GM12878 (cell line): ENCODE measurements at regions not wholly inside any gene's neighbourhood (a gene's known extent, or its start where the extent isn't known, plus 50 kb on each side); places are given as distances from the start of the nearest gene placed in this dataset.

ENCODE experiments used
- ATAC-seq: fragments of 200-7000 bp; cut with Tn5 transposase; 3 replicates; pipeline ENCODE4 v1.9.1; 2020; ENCODE audit warnings: mild to moderate bottlenecking, moderate library complexity
- BruUV-seq: library from RNA; stranded (reverse); fragments of 400-500 nt; replicated peaks from 2 replicates; lab custom pipeline; 2021; lab: Mats Ljungman, UMichigan
- CTCF ChIA-PET: fragments of 300-600 bp; sonication (Branson Sonifier 250); formaldehyde crosslinking; extraction: SDS; loops from one replicate; lab custom pipeline; 2021; ENCODE audit warnings: inconsistent platforms; lab: Yijun Ruan, JAX
- POLR2A ChIA-PET: fragments of 350-600 bp; formaldehyde crosslinking; extraction: SDS; loops from one replicate; lab custom pipeline; 2021; ENCODE audit warnings: inconsistent platforms; lab: Charles Lee
- RAD21 ChIA-PET: fragments of 300-600 bp; sonication (Branson Sonifier 250); formaldehyde crosslinking; loops from one replicate; lab custom pipeline; 2023; ENCODE audit warnings: antibody characterized with exemption; ENCODE audit not compliant: unreplicated experiment; lab: Charles Lee
- SMC1A ChIA-PET: fragments of 300-600 bp; sonication (Branson Sonifier 250); formaldehyde crosslinking; loops from one replicate; lab custom pipeline; 2023; ENCODE audit not compliant: unreplicated experiment, uncharacterized antibody; lab: Charles Lee
- DNase-seq: peaks from one replicate; pipeline ENCODE4 v3.0.0-alpha.2; 2011; ENCODE audit warnings: low read depth, low spot score
- FAIRE-seq: peaks from 3 replicates; lab custom pipeline; 2011; peaks lifted over from hg19 to GRCh38; lab: Jason Lieb, UNC
- H2AFZ ChIP-seq: 2 replicates; pipeline ENCODE4 v1.6.0; 2011; ENCODE audit warnings: low read depth, low read length, control low read depth; ENCODE audit not compliant: control insufficient read depth
- H3K27ac ChIP-seq: 2 replicates; pipeline ENCODE4 v1.5.1; 2011; ENCODE audit warnings: control low read depth; ENCODE audit not compliant: control insufficient read depth, insufficient read depth
- H3K27me3 ChIP-seq, 2 experiments: replicated peaks in 1 of 2; 2 replicates each; pipeline versions ENCODE4 v1.6.0 to v1.6.1; 2011; ENCODE audit warnings: low read length in 1 of 2; ENCODE audit not compliant: control insufficient read depth in 2 of 2, insufficient read depth in 2 of 2
- H3K36me3 ChIP-seq, 2 experiments: 2 replicates each; pipeline ENCODE4 v1.5.1; 2011; ENCODE audit warnings: low read length in 1 of 2; ENCODE audit not compliant: control insufficient read depth in 2 of 2, insufficient read depth in 2 of 2
- H3K4me1 ChIP-seq: 2 replicates; pipeline ENCODE4 v1.6.1; 2011; ENCODE audit warnings: mild to moderate bottlenecking, low read length, moderate library complexity, mixed read lengths; ENCODE audit not compliant: control insufficient read depth, insufficient read depth
- H3K4me2 ChIP-seq: 2 replicates; pipeline ENCODE4 v1.6.0; 2011; ENCODE audit warnings: control low read depth; ENCODE audit not compliant: control insufficient read depth, insufficient read depth
- H3K4me3 ChIP-seq: fragments of 200-600 bp; sonication (generic); 2 replicates; pipeline ENCODE4 v1.5.1; 2016
- H3K79me2 ChIP-seq: 2 replicates; pipeline ENCODE4 v1.6.0; 2011; ENCODE audit warnings: low read length; ENCODE audit not compliant: control insufficient read depth, insufficient read depth
- H3K9ac ChIP-seq: 2 replicates; pipeline ENCODE4 v1.8.0; 2011; ENCODE audit warnings: low read length, control low read depth, mixed read lengths; ENCODE audit not compliant: control insufficient read depth, insufficient read depth
- H3K9me3 ChIP-seq: replicated peaks from 3 replicates; pipeline ENCODE4 v1.5.1; 2011; ENCODE audit warnings: mild to moderate bottlenecking, low read length; ENCODE audit not compliant: control insufficient read depth, insufficient read depth
- H4K20me1 ChIP-seq: 2 replicates; pipeline ENCODE4 v1.6.0; 2011; ENCODE audit not compliant: control insufficient read depth, insufficient read depth
- ASH2L ChIP-seq: fragments of 300-600, 200-600 bp; sonication (generic); IDR thresholded peaks from 2 replicates; pipeline ENCODE4 v1.6.1; 2017; ENCODE audit warnings: low read depth, mild to moderate bottlenecking, borderline replicate concordance
- ATF3 ChIP-seq: IDR thresholded peaks from 2 replicates; pipeline ENCODE4 v1.6.1; 2011; ENCODE audit warnings: low read depth, mild to moderate bottlenecking, low read length, moderate library complexity, borderline replicate concordance; ENCODE audit errors: extremely low read depth
- EGR1 ChIP-seq, 2 experiments: IDR thresholded peaks; 1 replicate in 1 of 2; 2 replicates in 1 of 2; pipeline ENCODE4 v1.6.1; 2011 to 2012; ENCODE audit warnings: low read depth in 2 of 2, low read length in 2 of 2, borderline replicate concordance in 1 of 2, mild to moderate bottlenecking in 1 of 2, moderate library complexity in 1 of 2
- GATAD2B ChIP-seq: fragments of 450-650 bp; conservative IDR thresholded peaks from 2 replicates; pipeline ENCODE4 v1.6.1; 2017; ENCODE audit warnings: low read depth, mild to moderate bottlenecking, moderate library complexity
- IKZF1 ChIP-seq: fragments of 450-650 bp; conservative IDR thresholded peaks from 2 replicates; pipeline ENCODE4 v1.6.1; 2017; ENCODE audit warnings: antibody characterized with exemption, mild to moderate bottlenecking
- IRF3 ChIP-seq: fragments of 450-650 bp; IDR thresholded peaks from 2 replicates; pipeline ENCODE4 v1.6.1; 2014; ENCODE audit warnings: mild to moderate bottlenecking
- KAT2A ChIP-seq: conservative IDR thresholded peaks from 2 replicates; pipeline ENCODE4 v1.6.1; 2011; ENCODE audit warnings: low read depth, low read length; ENCODE audit not compliant: control insufficient read depth
- KLF5 ChIP-seq: fragments of 450-650 bp; IDR thresholded peaks from 2 replicates; pipeline ENCODE4 v1.6.1; 2014; ENCODE audit warnings: mild to moderate bottlenecking; ENCODE audit not compliant: partially characterized antibody
- MYB ChIP-seq: fragments of 150-350 bp; IDR thresholded peaks from 2 replicates; pipeline ENCODE4 v1.6.1; 2014; ENCODE audit warnings: mild to moderate bottlenecking, low read depth, low read length, borderline replicate concordance
- MYC ChIP-seq: IDR thresholded peaks from 2 replicates; pipeline ENCODE4 v1.6.1; 2011; ENCODE audit warnings: mild to moderate bottlenecking, low read length, moderate library complexity, inconsistent platforms; ENCODE audit not compliant: insufficient read depth, insufficient replicate concordance, insufficient read length, severe bottlenecking
- NR2F1 ChIP-seq: fragments of 450-650 bp; conservative IDR thresholded peaks from 2 replicates; pipeline ENCODE4 v1.6.1; 2017; ENCODE audit warnings: mild to moderate bottlenecking
- PAX8 ChIP-seq: fragments of 450-650 bp; IDR thresholded peaks from 2 replicates; pipeline ENCODE4 v1.6.1; 2017; ENCODE audit warnings: mild to moderate bottlenecking, moderate library complexity
- POLR2A ChIP-seq: IDR thresholded peaks from 2 replicates; pipeline ENCODE4 v1.6.1; 2011; ENCODE audit warnings: low read depth, mild to moderate bottlenecking, low read length
- RELB ChIP-seq: fragments of 450-650 bp; IDR thresholded peaks from 2 replicates; pipeline ENCODE4 v1.6.1; 2017; ENCODE audit warnings: low read depth, mild to moderate bottlenecking, moderate library complexity
- SMAD1 ChIP-seq: fragments of 450-650 bp; IDR thresholded peaks from 2 replicates; pipeline ENCODE4 v1.6.1; 2018; ENCODE audit warnings: mild to moderate bottlenecking, low read depth; ENCODE audit not compliant: partially characterized antibody
- YBX1 ChIP-seq: fragments of 450-650 bp; IDR thresholded peaks from 2 replicates; pipeline ENCODE4 v1.6.1; 2016; ENCODE audit warnings: antibody characterized with exemption
- ZBTB33 ChIP-seq: fragments of 450-650 bp; IDR thresholded peaks from 2 replicates; pipeline ENCODE4 v1.6.1; 2017; ENCODE audit warnings: mild to moderate bottlenecking
- ZNF274 ChIP-seq: IDR thresholded peaks from one replicate; pipeline ENCODE4 v1.8.0; 2011; ENCODE audit not compliant: insufficient read length, insufficient read depth
- WGBS: methylation state at CpG from one replicate; pipeline ENCODE4 v1.1.6; 2016; ENCODE audit warnings: low lambda C conversion rate; ENCODE audit not compliant: insufficient replicate concordance, insufficient coverage; ENCODE audit errors: missing lambda C conversion rate; 5-methylcytosine and 5-hydroxymethylcytosine counted together
- in situ Hi-C: fragments of 300-500 bp; cut with MboI; formaldehyde crosslinking; loops from 9 replicates; pipeline ENCODE4 v1.14.3; 2018; ENCODE audit warnings: mixed read lengths
- intact Hi-C: fragments of 100-400 bp; cut with micrococcal nuclease; formaldehyde crosslinking; loops from one replicate; pipeline ENCODE4 v1.14.2; 2022; ENCODE audit not compliant: unreplicated experiment

- TF ChIP-seq GATAD2B (no peak), YBX1 (no peak), MYB (no peak), EGR1 (IDR thresholded peaks at IDR 0.05; ENCODE audit: borderline replicate concordance in 1 of 2, low read depth in 2 of 2, low read length in 2 of 2) (no peak), ATF3 (no peak), KLF5 (no peak), ZNF274 (no peak)
These were observed 513.7 kb downstream of the CDK5RAP2 start (continued) for GRCh38 chr9:120066315-120066714.

- Histone ChIP-seq H3K9me3 (no peaks in the 10 kb centered on the region), H4K20me1 (no peaks in the 10 kb centered on the region), H3K4me1 (no peaks in the 10 kb centered on the region), H2AFZ (no peak overlapping the region), H3K9ac (no peak overlapping the region), H3K79me2 (no peaks in the 10 kb centered on the region), H3K27me3 (no peaks in the 10 kb centered on the region), H3K4me3 (no peak overlapping the region), H3K36me3 (no peaks in the 10 kb centered on the region), H3K4me2 (no peak overlapping the region), H3K27ac (no peak overlapping the region)
- WGBS = 2% methylated on average over 4 of the region's 4 CpGs
- ATAC-seq = no peak
- ChIA-PET SMC1A (interaction anchor here (0.7 kb wide), 1 partner anchor 132 kb away, joined by 3 read pairs; no protein-coding TSS in a partner anchor), POLR2A (no interaction called here), RAD21 (no interaction called here), CTCF (no interaction called here)
- FAIRE-seq = no peak
- intact Hi-C loops = no loop called here
- in situ Hi-C loops = no loop called here
- DNase-seq = no peak
- BruUV-seq = no TSS peak
- TF ChIP-seq MYC (no peak), SMAD1 (no peak), ZBTB33 (no peak), POLR2A (no peak), ASH2L (no peak), IKZF1 (no peak), NR2F1 (no peak), KLF5 (no peak), IRF3 (no peak), KAT2A (no peak), PAX8 (no peak), ATF3 (no peak), RELB (no peak)
These were observed 514.8 kb downstream of the CDK5RAP2 start for GRCh38 chr9:120065151-120065550.
